PC-3 (cell line): ENCODE measurements at regions not wholly inside any gene's neighbourhood (a gene's known extent, or its start where the extent isn't known, plus 50 kb on each side); places are given as distances from the start of the nearest gene placed in this dataset.

Experiments used
- ATAC-seq: fragments of 200-7000 bp; cut with Tn5 transposase; 2 replicates; pipeline ENCODE4 v1.9.1; 2020; ENCODE audit warnings: mild to moderate bottlenecking, moderate library complexity
- BruUV-seq: library from RNA; stranded (reverse); fragments of 400-500 nt; replicated peaks from 2 replicates; lab custom pipeline; 2021; lab: Mats Ljungman, UMichigan
- CTCF ChIA-PET: fragments of 300-600 bp; sonication (Branson Sonifier 250); formaldehyde crosslinking; loops from one replicate; lab custom pipeline; 2022; ENCODE audit warnings: antibody characterized with exemption; lab: Charles Lee
- POLR2A ChIA-PET: fragments of 300-600 bp; sonication (Branson Sonifier 250); formaldehyde crosslinking; loops from one replicate; lab custom pipeline; 2022; ENCODE audit warnings: antibody characterized with exemption; ENCODE audit not compliant: unreplicated experiment; lab: Charles Lee
- DNase-seq: peaks from one replicate; pipeline ENCODE4 v3.0.0-alpha.2; 2015
- H2AFZ ChIP-seq: fragments of 300-600 bp; sonication (generic); 2 replicates; pipeline ENCODE4 v1.6.0; 2016; ENCODE audit warnings: antibody characterized with exemption, low read length
- H3F3A ChIP-seq: fragments of 300-600 bp; sonication (generic); one replicate; pipeline ENCODE4 v1.6.0; 2017; ENCODE audit warnings: antibody characterized with exemption, low read length, control low read depth, mild to moderate bottlenecking; ENCODE audit not compliant: unreplicated experiment
- H3K27ac ChIP-seq: fragments of 300-600 bp; sonication (generic); 2 replicates; pipeline ENCODE4 v1.5.1; 2016; ENCODE audit warnings: mild to moderate bottlenecking, low read length
- H3K27me3 ChIP-seq: fragments of 300-600 bp; sonication (generic); 2 replicates; pipeline ENCODE4 v1.6.1; 2016; ENCODE audit warnings: low read length, mixed read lengths
- H3K36me3 ChIP-seq: fragments of 300-600 bp; sonication (generic); 2 replicates; pipeline ENCODE4 v1.6.1; 2016; ENCODE audit warnings: low read depth, mixed run types, low read length, mixed read lengths
- H3K4me1 ChIP-seq: fragments of 300-600 bp; sonication (generic); 2 replicates; pipeline ENCODE4 v1.5.1; 2016; ENCODE audit warnings: low read length; ENCODE audit not compliant: insufficient read depth
- H3K4me2 ChIP-seq: fragments of 300-600 bp; sonication (generic); 2 replicates; pipeline ENCODE4 v1.6.0; 2016; ENCODE audit warnings: low read length
- H3K4me3 ChIP-seq: fragments of 300-600 bp; sonication (generic); 2 replicates; pipeline ENCODE4 v1.5.1; 2016; ENCODE audit warnings: mild to moderate bottlenecking, low read length, mixed read lengths
- H3K79me2 ChIP-seq: fragments of 300-600 bp; sonication (generic); 2 replicates; pipeline ENCODE4 v1.6.1; 2017; ENCODE audit warnings: low read length, mixed read lengths
- H3K9ac ChIP-seq: fragments of 300-600 bp; sonication (generic); 2 replicates; pipeline ENCODE4 v1.6.0; 2016; ENCODE audit warnings: mild to moderate bottlenecking, low read length
- H3K9me2 ChIP-seq: fragments of 300-600 bp; sonication (generic); replicated peaks from 2 replicates; pipeline ENCODE4 v1.6.1; 2016; ENCODE audit warnings: mixed run types, low read length, mixed read lengths
- H3K9me3 ChIP-seq: fragments of 300-600 bp; sonication (generic); 2 replicates; pipeline ENCODE4 v1.6.1; 2016; ENCODE audit warnings: low read length, mixed read lengths
- H4K20me1 ChIP-seq: fragments of 300-600 bp; sonication (generic); 2 replicates; pipeline ENCODE4 v1.6.1; 2016; ENCODE audit warnings: low read length, mixed read lengths
- CTCF ChIP-seq: fragments of 300-600 bp; sonication (generic); conservative IDR thresholded peaks from 2 replicates; pipeline ENCODE4 v1.5.1; 2017; ENCODE audit warnings: antibody characterized with exemption, low read depth, mild to moderate bottlenecking, low read length
- EZH2 ChIP-seq: fragments of 300-600 bp; sonication (generic); IDR thresholded peaks from one replicate; pipeline ENCODE4 v1.6.1; 2017; ENCODE audit warnings: antibody characterized with exemption, mild to moderate bottlenecking, low read length; ENCODE audit not compliant: unreplicated experiment
- EZH2phosphoT487 ChIP-seq: fragments of 300-600 bp; sonication (generic); IDR thresholded peaks from 2 replicates; pipeline ENCODE4 v1.6.1; 2018; ENCODE audit warnings: mild to moderate bottlenecking, antibody characterized with exemption, low read length, borderline replicate concordance
- intact Hi-C: fragments of 100-400 bp; cut with micrococcal nuclease; formaldehyde crosslinking; loops from 2 replicates; pipeline ENCODE4 v1.9.0; 2023

- Histone ChIP-seq H3K36me3 (no peaks in the 10 kb centered on the region), H3K4me1 (no peaks in the 10 kb centered on the region), H3K4me3 (no peak overlapping the region), H3K9me3 (no peaks in the 10 kb centered on the region), H2AFZ (no peak overlapping the region), H3K27ac (no peak overlapping the region), H3F3A (no peaks in the 10 kb centered on the region), H3K79me2 (no peaks in the 10 kb centered on the region), H3K4me2 (no peak overlapping the region), H3K9ac (no peak overlapping the region), H4K20me1 (no peaks in the 10 kb centered on the region), H3K27me3 (no peaks in the 10 kb centered on the region), H3K9me2 (no peaks in the 10 kb centered on the region)
- no TSS peak for BruUV-seq
- intact Hi-C loops: no loop called here
- TF ChIP-seq EZH2phosphoT487 (no peak), EZH2 (no peak), CTCF (no peak)
- POLR2A ChIA-PET: no interaction called here
- CTCF ChIA-PET: no interaction called here
- DNase-seq (peak; percentile 18), ATAC-seq (no peak)
Observed at GRCh38 chr5:75886706-75887105, 169.5 kb upstream of the POC5 start.

GRCh38 chr5:75885849-75886596 lies 168.8 kb upstream of the POC5 start:
- DNase-seq (no peak), ATAC-seq (no peak)
- Histone ChIP-seq H3K4me2 (no peak overlapping the region), H2AFZ (no peak overlapping the region), H3K27me3 (no peaks in the 10 kb centered on the region), H4K20me1 (no peaks in the 10 kb centered on the region), H3K4me1 (no peaks in the 10 kb centered on the region), H3K4me3 (no peak overlapping the region), H3K9me2 (no peaks in the 10 kb centered on the region), H3K79me2 (no peaks in the 10 kb centered on the region), H3K9ac (no peak overlapping the region), H3K36me3 (no peaks in the 10 kb centered on the region), H3K9me3 (no peaks in the 10 kb centered on the region), H3K27ac (no peak overlapping the region), H3F3A (no peaks in the 10 kb centered on the region)
- POLR2A ChIA-PET: no interaction called here
- TF ChIP-seq EZH2 (no peak), CTCF (0 out of 2 replicates have a peak, but pooled peaks have one; percentile 10)
- intact Hi-C loops: no loop called here
- CTCF ChIA-PET: no interaction called here
- no TSS peak for BruUV-seq

GRCh38 chr5:75885321-75885720 lies 168.1 kb upstream of the POC5 start:
- TF ChIP-seq EZH2phosphoT487: no peak
- TF ChIP-seq CTCF: no peak
- no peak for TF ChIP-seq EZH2
- Histone ChIP-seq H3K4me1 (no peaks in the 10 kb centered on the region), H2AFZ (no peak overlapping the region), H3K9ac (no peak overlapping the region), H3F3A (no peaks in the 10 kb centered on the region), H3K4me2 (no peak overlapping the region), H3K36me3 (no peaks in the 10 kb centered on the region), H3K4me3 (no peak overlapping the region), H3K27me3 (no peaks in the 10 kb centered on the region), H3K27ac (no peak overlapping the region), H3K9me3 (no peaks in the 10 kb centered on the region), H3K79me2 (no peaks in the 10 kb centered on the region), H4K20me1 (no peaks in the 10 kb centered on the region), H3K9me2 (no peaks in the 10 kb centered on the region)
- no TSS peak for BruUV-seq
- POLR2A ChIA-PET: no interaction called here
- DNase-seq: no peak
- intact Hi-C loops: no loop called here
- CTCF ChIA-PET: no interaction called here
- no peak for ATAC-seq
